Keratinocyte (primary cell): ENCODE measurements at regions not wholly inside any gene's neighbourhood (a gene's known extent, or its start where the extent isn't known, plus 50 kb on each side); places are given as distances from the start of the nearest gene placed in this dataset.
A peak's percentile ranks its signal among the peaks of the same experiment; 100 is the strongest.

Source experiments
- DNase-seq: peaks from one replicate; pipeline ENCODE4 v3.0.0-alpha.2; 2011; ENCODE audit warnings: low read depth, missing footprints, low spot score
- FAIRE-seq: peaks from 2 replicates; lab custom pipeline; 2011; peaks lifted over from hg19 to GRCh38; lab: Jason Lieb, UNC
- H2AFZ ChIP-seq: 2 replicates; pipeline ENCODE4 v1.6.0; 2012; ENCODE audit warnings: low read length, control low read depth, inconsistent platforms; ENCODE audit not compliant: control insufficient read depth
- H3K27ac ChIP-seq: 2 replicates; pipeline ENCODE4 v1.5.1; 2011; ENCODE audit warnings: low read length; ENCODE audit not compliant: control insufficient read depth, insufficient read depth
- H3K27me3 ChIP-seq: 3 replicates; pipeline ENCODE4 v1.6.0; 2011; ENCODE audit warnings: low read length; ENCODE audit not compliant: control insufficient read depth, insufficient read depth; ENCODE audit errors: extremely low read depth
- H3K36me3 ChIP-seq, 2 experiments: 2 replicates in 1 of 2; 3 replicates in 1 of 2; pipeline ENCODE4 v1.5.1; 2011; ENCODE audit warnings: low read length in 2 of 2, mild to moderate bottlenecking in 1 of 2; ENCODE audit not compliant: control insufficient read depth in 2 of 2, insufficient read depth in 2 of 2; ENCODE audit errors: extremely low read depth in 1 of 2
- H3K4me1 ChIP-seq: 3 replicates; pipeline ENCODE4 v1.5.1; 2011; ENCODE audit warnings: low read length; ENCODE audit not compliant: control insufficient read depth, insufficient read depth; ENCODE audit errors: extremely low read depth
- H3K4me2 ChIP-seq: 3 replicates; pipeline ENCODE4 v1.6.0; 2011; ENCODE audit warnings: low read depth, low read length; ENCODE audit not compliant: control insufficient read depth, insufficient read depth; ENCODE audit errors: extremely low read depth
- H3K4me3 ChIP-seq, 3 experiments: fragments of 200-600 bp in 1 of 3; sonication (generic) in 1 of 3; 2 replicates in 2 of 3; 3 replicates in 1 of 3; pipeline ENCODE4 v1.5.1; 2011 to 2016; ENCODE audit warnings: low read length in 3 of 3, mild to moderate bottlenecking in 3 of 3, control low read depth in 2 of 3, inconsistent platforms in 1 of 3, low read depth in 1 of 3, mixed read lengths in 1 of 3, mixed run types in 1 of 3, moderate library complexity in 1 of 3; ENCODE audit not compliant: control insufficient read depth in 2 of 3, insufficient read depth in 2 of 3; ENCODE audit errors: extremely low read depth in 1 of 3
- H3K79me2 ChIP-seq: 2 replicates; pipeline ENCODE4 v1.6.0; 2012; ENCODE audit warnings: low read length; ENCODE audit not compliant: control insufficient read depth, insufficient read depth
- H3K9ac ChIP-seq: 3 replicates; pipeline ENCODE4 v1.6.0; 2011; ENCODE audit warnings: low read length; ENCODE audit not compliant: control insufficient read depth, insufficient read depth; ENCODE audit errors: extremely low read depth
- H3K9me1 ChIP-seq: 3 replicates; pipeline ENCODE4 v1.6.0; 2011; ENCODE audit warnings: low read length; ENCODE audit not compliant: control insufficient read depth, insufficient read depth; ENCODE audit errors: extremely low read depth
- H3K9me3 ChIP-seq: 2 replicates; pipeline ENCODE4 v1.5.1; 2012; ENCODE audit warnings: low read depth, low read length; ENCODE audit not compliant: control insufficient read depth
- H4K20me1 ChIP-seq: 3 replicates; pipeline ENCODE4 v1.6.0; 2011; ENCODE audit warnings: low read length; ENCODE audit not compliant: control insufficient read depth, insufficient read depth; ENCODE audit errors: extremely low read depth
- EZH2 ChIP-seq: IDR thresholded peaks from one replicate; pipeline ENCODE4 v1.6.1; 2012; ENCODE audit warnings: inconsistent platforms, mild to moderate bottlenecking, low read length, moderate library complexity
- dilution Hi-C: fragments of 300-500 bp; cut with MboI; formaldehyde crosslinking; loops from one replicate; pipeline ENCODE4 v1.7.0; 2020; ENCODE audit warnings: low sequenced_read_pairs; ENCODE audit not compliant: extremely low pct_ligation_motif_present
- TF ChIP-seq, protein P1 (sequence below), 3 experiments: IDR thresholded peaks in 1 of 3; conservative IDR thresholded peaks in 1 of 3; optimal IDR thresholded peaks in 1 of 3; 2 replicates in 2 of 3; 3 replicates in 1 of 3; pipeline versions ENCODE3 to v1.5.1; 2011; ENCODE audit warnings: low read length in 3 of 3, mild to moderate bottlenecking in 3 of 3, moderate library complexity in 2 of 3, control low read depth in 1 of 3, inconsistent platforms in 1 of 3; ENCODE audit not compliant: insufficient read depth in 2 of 3; ENCODE audit errors: extremely low read depth in 1 of 3

DNA sequence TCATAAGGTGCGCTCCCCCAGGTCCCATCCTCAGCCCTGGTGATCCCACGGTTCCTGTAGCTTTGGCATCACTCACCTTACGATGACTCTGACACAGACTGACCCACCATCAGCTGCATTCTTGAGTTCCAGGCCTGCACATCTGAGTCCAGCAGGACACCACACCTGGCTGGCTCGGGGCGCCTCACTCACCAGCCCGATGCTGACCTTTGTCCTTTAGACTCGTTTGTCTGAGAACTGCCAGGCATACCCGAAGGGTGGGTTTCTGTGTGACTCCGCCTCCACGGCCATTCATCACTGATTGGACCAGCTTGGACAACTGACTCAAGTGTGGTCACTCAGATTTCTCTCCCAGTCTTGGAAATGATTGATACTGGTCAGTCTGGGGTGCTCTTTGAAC is 129.4 kb upstream of the CSF3R start:
- H4K20me1 ChIP-seq: no peaks in the 10 kb centered on the region
- no peak overlapping the region for H3K4me3 ChIP-seq
- H3K36me3 ChIP-seq: no peaks in the 10 kb centered on the region
- H3K4me1 ChIP-seq: no peaks in the 10 kb centered on the region
- DNase-seq (no peak), FAIRE-seq (no peak)
- TF ChIP-seq, protein P1, sequence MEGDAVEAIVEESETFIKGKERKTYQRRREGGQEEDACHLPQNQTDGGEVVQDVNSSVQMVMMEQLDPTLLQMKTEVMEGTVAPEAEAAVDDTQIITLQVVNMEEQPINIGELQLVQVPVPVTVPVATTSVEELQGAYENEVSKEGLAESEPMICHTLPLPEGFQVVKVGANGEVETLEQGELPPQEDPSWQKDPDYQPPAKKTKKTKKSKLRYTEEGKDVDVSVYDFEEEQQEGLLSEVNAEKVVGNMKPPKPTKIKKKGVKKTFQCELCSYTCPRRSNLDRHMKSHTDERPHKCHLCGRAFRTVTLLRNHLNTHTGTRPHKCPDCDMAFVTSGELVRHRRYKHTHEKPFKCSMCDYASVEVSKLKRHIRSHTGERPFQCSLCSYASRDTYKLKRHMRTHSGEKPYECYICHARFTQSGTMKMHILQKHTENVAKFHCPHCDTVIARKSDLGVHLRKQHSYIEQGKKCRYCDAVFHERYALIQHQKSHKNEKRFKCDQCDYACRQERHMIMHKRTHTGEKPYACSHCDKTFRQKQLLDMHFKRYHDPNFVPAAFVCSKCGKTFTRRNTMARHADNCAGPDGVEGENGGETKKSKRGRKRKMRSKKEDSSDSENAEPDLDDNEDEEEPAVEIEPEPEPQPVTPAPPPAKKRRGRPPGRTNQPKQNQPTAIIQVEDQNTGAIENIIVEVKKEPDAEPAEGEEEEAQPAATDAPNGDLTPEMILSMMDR (optimal IDR thresholded peaks at IDR 0.05 in 1 of 3, IDR thresholded peaks at IDR 0.05 in 1 of 3, conservative IDR thresholded peaks at IDR 0.05 in 1 of 3; ENCODE audit: extremely low read depth in 1 of 3, insufficient read depth in 2 of 3, low read length in 3 of 3): no peak
- TF ChIP-seq EZH2: no peak
- no peaks in the 10 kb centered on the region for H3K9me3 ChIP-seq
- dilution Hi-C loops: no loop called here
- H3K79me2 ChIP-seq: no peaks in the 10 kb centered on the region
- no peaks in the 10 kb centered on the region for H3K27me3 ChIP-seq
- H3K9me1 ChIP-seq: no peaks in the 10 kb centered on the region
- no peak overlapping the region for H3K27ac ChIP-seq
- H3K9ac ChIP-seq: no peak overlapping the region
- H3K4me2 ChIP-seq: no peak overlapping the region
- no peak overlapping the region for H2AFZ ChIP-seq

DNA sequence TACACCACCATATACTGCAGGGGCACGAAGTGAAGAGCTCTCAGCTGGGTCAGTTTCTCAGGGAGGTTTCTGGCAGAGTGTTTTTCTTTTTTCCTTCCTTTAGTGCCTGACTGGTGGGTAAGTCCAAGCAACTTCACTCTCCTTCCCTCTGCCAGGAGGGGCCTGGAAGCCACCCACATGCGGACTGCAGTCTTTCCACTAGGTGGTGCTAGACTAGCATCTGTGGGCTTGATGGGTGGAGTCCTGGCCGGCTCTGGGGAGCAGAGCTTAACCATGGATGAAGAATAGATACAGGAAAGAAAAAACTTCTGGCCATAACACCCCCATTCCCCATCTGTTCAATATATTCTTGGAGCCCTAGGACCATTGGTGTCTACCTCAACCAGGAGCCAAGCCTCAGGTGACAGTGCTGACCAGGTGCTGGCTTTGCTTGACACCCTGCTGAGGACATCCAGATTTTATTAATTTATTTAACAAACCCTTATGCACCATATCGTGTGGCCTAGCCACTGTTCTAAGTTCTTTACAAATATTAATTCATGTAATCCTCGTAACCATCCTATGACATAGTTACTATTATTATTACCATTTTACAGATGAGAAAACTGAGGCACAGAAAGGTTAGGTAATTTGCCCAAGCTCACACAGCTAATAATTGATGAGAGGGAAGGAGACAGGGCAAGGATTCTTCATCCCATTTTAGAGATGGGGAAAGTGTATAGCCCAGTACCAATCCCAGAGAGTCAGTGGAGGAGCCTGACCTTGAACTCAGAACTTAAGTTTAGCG is 126.7 kb upstream of the CSF3R start:
- Histone ChIP-seq H4K20me1 (no peaks in the 10 kb centered on the region), H3K9ac (no peak overlapping the region), H3K36me3 (no peaks in the 10 kb centered on the region), H3K27me3 (no peaks in the 10 kb centered on the region), H3K27ac (no peak overlapping the region), H3K4me3 (no peak overlapping the region), H3K4me1 (no peaks in the 10 kb centered on the region), H3K9me1 (no peaks in the 10 kb centered on the region), H3K4me2 (no peak overlapping the region), H3K9me3 (no peaks in the 10 kb centered on the region), H2AFZ (no peak overlapping the region), H3K79me2 (no peaks in the 10 kb centered on the region)
- dilution Hi-C loops: no loop called here
- FAIRE-seq (no peak), DNase-seq (peak; percentile 30)
- TF ChIP-seq EZH2: no peak
- TF ChIP-seq, protein P1 (optimal IDR thresholded peaks at IDR 0.05 in 1 of 3, IDR thresholded peaks at IDR 0.05 in 1 of 3, conservative IDR thresholded peaks at IDR 0.05 in 1 of 3; ENCODE audit: extremely low read depth in 1 of 3, insufficient read depth in 2 of 3, low read length in 3 of 3): peak; percentile 79 to 88 (median 83)
